GM19468 (cell line): ENCODE measurements at regions not wholly inside any gene's neighbourhood (a gene's known extent, or its start where the extent isn't known, plus 50 kb on each side); places are given as distances from the start of the nearest gene placed in this dataset.
"Not testable (repeated sequence)": the region's sequence is repeated elsewhere in the genome, so short reads cannot be mapped to it uniquely, and the experiment has no call there.

Experiments
- ATAC-seq: cut with Tn5 transposase; IDR thresholded peaks from one replicate; pipeline ENCODE4 v1.9.1; 2021; ENCODE audit warnings: mild to moderate bottlenecking, moderate library complexity, moderate number of reproducible peaks; ENCODE audit not compliant: unreplicated experiment; ENCODE audit errors: extremely low read depth

GRCh38 chr15:68482246-68482645, 50.3 kb upstream of the ITGA11 start:
- no peak for ATAC-seq

- ATAC-seq: no peak
These were observed 51.2 kb upstream of the ITGA11 start for GRCh38 chr15:68483165-68483564.

GRCh38 chr15:68484220-68484619, 52.3 kb upstream of the ITGA11 start:
- no peak for ATAC-seq

- no peak for ATAC-seq
These were observed 52.9 kb upstream of the ITGA11 start for GRCh38 chr15:68484696-68485400.

GRCh38 chr15:68485721-68486360, 53.9 kb upstream of the ITGA11 start:
- no peak for ATAC-seq

- ATAC-seq: no peak
These were observed 55.3 kb upstream of the ITGA11 start for GRCh38 chr15:68487087-68487843.

GRCh38 chr15:68488290-68488689, 56.3 kb upstream of the ITGA11 start:
- ATAC-seq: no peak

GRCh38 chr15:68488966-68489365, 57.0 kb upstream of the ITGA11 start:
- ATAC-seq: no peak

GRCh38 chr15:68489421-68489820, 57.5 kb upstream of the ITGA11 start:
- ATAC-seq: no peak

GRCh38 chr15:68491415-68492106, 59.6 kb upstream of the ITGA11 start:
- no peak for ATAC-seq

GRCh38 chr15:68492855-68493254, 60.9 kb upstream of the ITGA11 start:
- ATAC-seq: no peak

GRCh38 chr15:68493629-68494028, 61.7 kb upstream of the ITGA11 start:
- ATAC-seq: no peak

- ATAC-seq: no peak
These were observed 62.7 kb upstream of the ITGA11 start for GRCh38 chr15:68494573-68495110.

- ATAC-seq: no peak
These were observed 63.4 kb upstream of the ITGA11 start for GRCh38 chr15:68495221-68495950.

GRCh38 chr15:68495981-68496705, 64.2 kb upstream of the ITGA11 start:
- ATAC-seq: no peak

- not testable (repeated sequence) for ATAC-seq
These were observed 64.8 kb upstream of the ITGA11 start for GRCh38 chr15:68496751-68497150.

- ATAC-seq: no peak
These were observed 65.4 kb upstream of the ITGA11 start for GRCh38 chr15:68497206-68497910.

- ATAC-seq: no peak
These were observed 66.1 kb upstream of the ITGA11 start for GRCh38 chr15:68498076-68498475.
